H1 (cell line): ENCODE measurements at regions not wholly inside any gene's neighbourhood (a gene's known extent, or its start where the extent isn't known, plus 50 kb on each side); places are given as distances from the start of the nearest gene placed in this dataset.

ENCODE experiments used
- CTCF ChIA-PET: fragments of 300-600 bp; sonication (Branson Sonifier 250); formaldehyde crosslinking; loops from one replicate; lab custom pipeline; 2021; ENCODE audit not compliant: partially characterized antibody; lab: Charles Lee
- POLR2A ChIA-PET: fragments of 300-600 bp; sonication (Branson Sonifier 250); formaldehyde crosslinking; loops from one replicate; lab custom pipeline; 2021; ENCODE audit warnings: inconsistent platforms; ENCODE audit not compliant: partially characterized antibody; lab: Charles Lee
- DNase-seq, 2 experiments: peaks; one replicate each; pipeline versions ENCODE4 v3.0.0 to v3.0.0-alpha.2; 2010 to 2022; ENCODE audit warnings: low spot score in 2 of 2, low read depth in 1 of 2, mixed read lengths in 1 of 2
- FAIRE-seq: peaks from 2 replicates; lab custom pipeline; 2011; peaks lifted over from hg19 to GRCh38; lab: Jason Lieb, UNC
- H2AFZ ChIP-seq: 2 replicates; pipeline ENCODE4 v1.8.1; 2012; ENCODE audit warnings: low read length, inconsistent platforms
- H2AK5ac ChIP-seq: 2 replicates; pipeline ENCODE4 v1.6.1; 2013; ENCODE audit warnings: low read depth, low read length
- H2BK120ac ChIP-seq: replicated peaks from 2 replicates; pipeline ENCODE3; 2013; ENCODE audit warnings: low read depth, low read length, inconsistent platforms
- H2BK12ac ChIP-seq: 2 replicates; pipeline ENCODE4 v1.6.1; 2013; ENCODE audit warnings: low read depth, low read length
- H2BK15ac ChIP-seq: 2 replicates; pipeline ENCODE4 v1.6.1; 2013; ENCODE audit warnings: low read length
- H2BK20ac ChIP-seq: 2 replicates; pipeline ENCODE4 v1.6.1; 2013; ENCODE audit warnings: low read length
- H2BK5ac ChIP-seq: 2 replicates; pipeline ENCODE4 v1.6.1; 2013; ENCODE audit warnings: low read depth, low read length
- H3K14ac ChIP-seq: 2 replicates; pipeline ENCODE4 v1.6.1; 2013; ENCODE audit warnings: inconsistent platforms; ENCODE audit not compliant: insufficient read length
- H3K18ac ChIP-seq: 2 replicates; pipeline ENCODE4 v1.6.1; 2013; ENCODE audit warnings: low read length; ENCODE audit errors: extremely low read depth
- H3K23ac ChIP-seq: 2 replicates; pipeline ENCODE4 v1.6.1; 2013; ENCODE audit warnings: inconsistent platforms; ENCODE audit not compliant: insufficient read length
- H3K23me2 ChIP-seq: 2 replicates; pipeline ENCODE4 v1.6.1; 2013; ENCODE audit warnings: low read depth, low read length
- H3K27ac ChIP-seq: 2 replicates; pipeline ENCODE4 v1.6.1; 2011; ENCODE audit warnings: low read depth, low read length, inconsistent platforms
- H3K27me3 ChIP-seq, 4 experiments: replicated peaks in 1 of 4; 1 replicate in 1 of 4; 2 replicates in 3 of 4; pipeline versions ENCODE4 v1.6.1 to v1.8.1; 2011 to 2013; ENCODE audit warnings: low read length in 3 of 4, mild to moderate bottlenecking in 3 of 4, inconsistent platforms in 2 of 4, mixed read lengths in 2 of 4, moderate library complexity in 1 of 4; ENCODE audit not compliant: control insufficient read depth in 3 of 4, insufficient read depth in 3 of 4; ENCODE audit errors: extremely low read depth in 1 of 4
- H3K36me3 ChIP-seq, 4 experiments: 2 replicates each; pipeline versions ENCODE4 v1.6.1 to v1.8.1; 2011 to 2013; ENCODE audit warnings: mild to moderate bottlenecking in 4 of 4, low read length in 3 of 4, moderate library complexity in 2 of 4, control low read depth in 1 of 4, inconsistent platforms in 1 of 4; ENCODE audit not compliant: insufficient read depth in 4 of 4, control insufficient read depth in 2 of 4
- H3K4ac ChIP-seq: replicated peaks from 2 replicates; pipeline ENCODE3; 2013; ENCODE audit warnings: low read length, low read depth, mixed read lengths, inconsistent platforms; ENCODE audit not compliant: insufficient read length
- H3K4me1 ChIP-seq, 4 experiments: replicated peaks in 1 of 4; 1 replicate in 1 of 4; 2 replicates in 3 of 4; pipeline versions ENCODE4 v1.6.1 to v1.8.1; 2011 to 2013; ENCODE audit warnings: low read length in 3 of 4, inconsistent platforms in 2 of 4, mixed read lengths in 1 of 4; ENCODE audit not compliant: insufficient read depth in 4 of 4, control insufficient read depth in 3 of 4
- H3K4me2 ChIP-seq, 2 experiments: 2 replicates each; pipeline versions ENCODE4 v1.6.1 to v1.8.1; 2011 to 2013; ENCODE audit warnings: low read depth in 2 of 2, low read length in 2 of 2, control low read depth in 1 of 2, inconsistent platforms in 1 of 2, mild to moderate bottlenecking in 1 of 2; ENCODE audit not compliant: insufficient read depth in 1 of 2
- H3K4me3 ChIP-seq, 4 experiments: fragments of 200-600, 300-600 bp in 1 of 4; sonication (generic), shearing (Covaris generic), sonication (Bioruptor Twin) in 1 of 4; 2 replicates each; pipeline versions ENCODE4 v1.5.1 to v1.8.1; 2011 to 2016; ENCODE audit warnings: low read length in 4 of 4, low read depth in 3 of 4, control low read depth in 2 of 4, inconsistent platforms in 2 of 4, mild to moderate bottlenecking in 2 of 4, mixed read lengths in 1 of 4, moderate library complexity in 1 of 4; ENCODE audit not compliant: insufficient read depth in 2 of 4; ENCODE audit errors: extremely low read depth in 1 of 4
- H3K56ac ChIP-seq: replicated peaks from 2 replicates; pipeline ENCODE3; 2013; ENCODE audit warnings: low read depth, mild to moderate bottlenecking, mixed read lengths, low read length, inconsistent platforms; ENCODE audit not compliant: insufficient read length
- H3K79me1 ChIP-seq: 2 replicates; pipeline ENCODE4 v1.6.1; 2013; ENCODE audit warnings: low read depth, low read length, control low read depth
- H3K79me2 ChIP-seq, 2 experiments: 2 replicates each; pipeline versions ENCODE4 v1.6.1 to v1.8.1; 2012 to 2013; ENCODE audit warnings: low read length in 2 of 2, mild to moderate bottlenecking in 2 of 2, inconsistent platforms in 1 of 2; ENCODE audit not compliant: insufficient read depth in 2 of 2, control insufficient read depth in 1 of 2
- H3K9ac ChIP-seq, 4 experiments: replicated peaks in 1 of 4; 1 replicate in 1 of 4; 2 replicates in 3 of 4; pipeline versions ENCODE4 v1.6.1 to v1.8.1; 2011 to 2013; ENCODE audit warnings: low read depth in 3 of 4, low read length in 3 of 4, control low read depth in 2 of 4, mild to moderate bottlenecking in 2 of 4, moderate library complexity in 2 of 4, inconsistent platforms in 1 of 4; ENCODE audit errors: extremely low read depth in 1 of 4
- H3K9me3 ChIP-seq, 2 experiments: 2 replicates each; pipeline versions ENCODE4 v1.6.1 to v1.8.1; 2012 to 2013; ENCODE audit warnings: mild to moderate bottlenecking in 2 of 2, moderate library complexity in 2 of 2, control low read depth in 1 of 2, inconsistent platforms in 1 of 2, low read depth in 1 of 2, low read length in 1 of 2, mixed read lengths in 1 of 2; ENCODE audit not compliant: insufficient read depth in 2 of 2
- H4K20me1 ChIP-seq, 2 experiments: replicated peaks in 1 of 2; 2 replicates each; pipeline versions ENCODE3 to v1.8.1; 2011 to 2013; ENCODE audit warnings: inconsistent platforms in 2 of 2, low read length in 2 of 2, mild to moderate bottlenecking in 1 of 2; ENCODE audit not compliant: insufficient read depth in 2 of 2, control insufficient read depth in 1 of 2
- H4K5ac ChIP-seq: 2 replicates; pipeline ENCODE4 v1.6.1; 2013; ENCODE audit warnings: low read length, low read depth, mixed read lengths, inconsistent platforms; ENCODE audit not compliant: insufficient read length
- H4K8ac ChIP-seq: 2 replicates; pipeline ENCODE4 v1.8.0; 2013; ENCODE audit warnings: mild to moderate bottlenecking, moderate library complexity, low read length, inconsistent platforms; ENCODE audit not compliant: insufficient read depth; ENCODE audit errors: extremely low read depth
- H4K91ac ChIP-seq: replicated peaks from 2 replicates; pipeline ENCODE3; 2013; ENCODE audit warnings: low read length, mixed read lengths, inconsistent platforms; ENCODE audit not compliant: insufficient read length
- BRCA1 ChIP-seq: IDR thresholded peaks from 2 replicates; pipeline ENCODE4 v1.6.1; 2012; ENCODE audit warnings: low read depth, low read length, improper control_type of control experiment
- CBX8 ChIP-seq: fragments of 300-800, 300-1000 bp; sonication (generic); IDR thresholded peaks from 2 replicates; pipeline ENCODE4 v1.7.1; 2016; ENCODE audit warnings: low read depth, low read length, borderline replicate concordance
- CEBPB ChIP-seq: IDR thresholded peaks from 2 replicates; pipeline ENCODE4 v1.6.1; 2012; ENCODE audit warnings: low read depth, low read length
- CHD1 ChIP-seq: IDR thresholded peaks from 2 replicates; pipeline ENCODE4 v1.6.1; 2012; ENCODE audit warnings: low read depth, low read length, improper control_type of control experiment
- CTBP2 ChIP-seq: IDR thresholded peaks from 2 replicates; pipeline ENCODE4 v1.7.0; 2011; ENCODE audit warnings: borderline replicate concordance, mild to moderate bottlenecking, moderate library complexity, mixed read lengths, low read length; ENCODE audit not compliant: insufficient read depth, insufficient read length
- E2F6 ChIP-seq: IDR thresholded peaks from 2 replicates; pipeline ENCODE4 v1.6.1; 2012; ENCODE audit warnings: inconsistent platforms
- MAX ChIP-seq: IDR thresholded peaks from 2 replicates; pipeline ENCODE4 v1.6.1; 2012; ENCODE audit warnings: inconsistent platforms
- POLR2A ChIP-seq, 2 experiments: IDR thresholded peaks; 1 replicate in 1 of 2; 2 replicates in 1 of 2; pipeline ENCODE4 v1.6.1; 2011; ENCODE audit warnings: low read depth in 2 of 2, low read length in 2 of 2, mild to moderate bottlenecking in 2 of 2; ENCODE audit errors: control extremely low read depth in 1 of 2
- RBBP5 ChIP-seq: IDR thresholded peaks from 2 replicates; pipeline ENCODE4 v1.7.1; 2012; ENCODE audit warnings: low read depth, mild to moderate bottlenecking, inconsistent platforms, low read length, moderate library complexity, borderline replicate concordance
- TAF1 ChIP-seq: IDR thresholded peaks from 2 replicates; pipeline ENCODE4 v1.6.1; 2011; ENCODE audit warnings: mild to moderate bottlenecking, low read depth, low read length
- TAF7 ChIP-seq: optimal IDR thresholded peaks from 2 replicates; pipeline ENCODE3; 2011; ENCODE audit warnings: low read depth, mild to moderate bottlenecking, inconsistent platforms, low read length, moderate library complexity, borderline replicate concordance
- TBP ChIP-seq: IDR thresholded peaks from 2 replicates; pipeline ENCODE4 v1.6.1; 2011; ENCODE audit warnings: low read depth, low read length, improper control_type of control experiment
- TCF12 ChIP-seq: IDR thresholded peaks from 2 replicates; pipeline ENCODE4 v1.6.1; 2011; ENCODE audit warnings: low read depth, mild to moderate bottlenecking, low read length
- TEAD4 ChIP-seq: IDR thresholded peaks from 2 replicates; pipeline ENCODE4 v1.6.1; 2012; ENCODE audit warnings: low read depth, low read length, inconsistent platforms, mixed read lengths
- WGBS, 2 experiments: shearing (Covaris generic) in 1 of 2; methylation state at CpG; one replicate each; pipeline versions ENCODE4 v1.1.6 to v1.1.7; 2013 to 2015; ENCODE audit warnings: low lambda C conversion rate in 2 of 2, mixed read lengths in 2 of 2, inconsistent platforms in 1 of 2, low coverage in 1 of 2, missing lambda C conversion rate in 1 of 2; ENCODE audit not compliant: insufficient replicate concordance in 2 of 2, insufficient coverage in 1 of 2, insufficient read length in 1 of 2; ENCODE audit errors: extremely low coverage in 1 of 2, missing lambda C conversion rate in 1 of 2; 5-methylcytosine and 5-hydroxymethylcytosine counted together

- no peak overlapping the region for H2AK5ac ChIP-seq
- H3K56ac ChIP-seq = no peak overlapping the region
- no peak overlapping the region for H2BK120ac ChIP-seq
- H3K4me2 ChIP-seq = no peak overlapping the region
- peaks cover 0 to 5% of the 10 kb centered on the region in 2 experiments for H4K20me1 ChIP-seq
- H3K36me3 ChIP-seq = no peaks in the 10 kb centered on the region
- no peak overlapping the region for H4K91ac ChIP-seq
- H3K23ac ChIP-seq = no peak overlapping the region
- H3K79me1 ChIP-seq = 0 out of 2 replicates have a peak, but pooled peaks cover 3% of the 10 kb centered on the region
- no peak overlapping the region for H3K9ac ChIP-seq
- ChIA-PET CTCF (interaction anchor here (0.7 to 0.9 kb wide), 2 partner anchors 12 to 93 kb away, joined by 3 read pairs; no protein-coding TSS in a partner anchor), POLR2A (no interaction called here)
- no peak overlapping the region for H3K18ac ChIP-seq
- peaks cover 0 to 5% of the 10 kb centered on the region in 2 experiments; a peak in 1 of 4 replicates for H3K9me3 ChIP-seq
- no peak overlapping the region for H2AFZ ChIP-seq
- H2BK20ac ChIP-seq = no peak overlapping the region
- H4K5ac ChIP-seq = no peak overlapping the region
- no peak overlapping the region for H2BK12ac ChIP-seq
- peaks cover 3 to 4% (median 3%) of the 10 kb centered on the region in 4 experiments for H3K27me3 ChIP-seq
- H2BK15ac ChIP-seq = no peak overlapping the region
- WGBS, 2 experiments = 88% methylated on average over 15 of the region's 16 CpGs; no CpG with 5 or more reads in 1 of the 2 experiments
- no peak for FAIRE-seq
- no peaks in the 10 kb centered on the region for H3K23me2 ChIP-seq
- no peak overlapping the region; the same call in 1 of the 2 replicates for H4K8ac ChIP-seq
- H3K27ac ChIP-seq = no peak overlapping the region
- H3K14ac ChIP-seq = no peak overlapping the region
- no peak overlapping the region for H3K4ac ChIP-seq
- H3K4me3 ChIP-seq = no peak overlapping the region
- H3K4me1 ChIP-seq = peaks cover 0 to 3% (median 1%) of the 10 kb centered on the region in 4 experiments; a peak in 5 of 7 replicates
- no peaks in the 10 kb centered on the region for H3K79me2 ChIP-seq
- no peak for TF ChIP-seq MAX
- no peak for TF ChIP-seq TCF12
- no peak for TF ChIP-seq TAF1
- TF ChIP-seq POLR2A (IDR thresholded peaks at IDR 0.05; ENCODE audit: control extremely low read depth in 1 of 2, low read depth in 2 of 2, low read length in 2 of 2) = no peak
- TF ChIP-seq CEBPB = no peak
- TF ChIP-seq BRCA1 = no peak
- no peak for TF ChIP-seq CBX8
- TF ChIP-seq TBP = no peak
- no peak for TF ChIP-seq TEAD4
- no peak for TF ChIP-seq CTBP2
- no peak for TF ChIP-seq CHD1
- no peak for TF ChIP-seq E2F6
- no peak for TF ChIP-seq RBBP5
- no peak for TF ChIP-seq TAF7
- no peak overlapping the region for H2BK5ac ChIP-seq
- no peak for DNase-seq
Measured at GRCh38 chr20:63065911-63066310, 59.1 kb upstream of the BHLHE23 start.
